ENCODE measurements at regions not wholly inside any gene's neighbourhood (a gene's known extent, or its start where the extent isn't known, plus 50 kb on each side); places are given as distances from the start of the nearest gene placed in this dataset.

DNA sequence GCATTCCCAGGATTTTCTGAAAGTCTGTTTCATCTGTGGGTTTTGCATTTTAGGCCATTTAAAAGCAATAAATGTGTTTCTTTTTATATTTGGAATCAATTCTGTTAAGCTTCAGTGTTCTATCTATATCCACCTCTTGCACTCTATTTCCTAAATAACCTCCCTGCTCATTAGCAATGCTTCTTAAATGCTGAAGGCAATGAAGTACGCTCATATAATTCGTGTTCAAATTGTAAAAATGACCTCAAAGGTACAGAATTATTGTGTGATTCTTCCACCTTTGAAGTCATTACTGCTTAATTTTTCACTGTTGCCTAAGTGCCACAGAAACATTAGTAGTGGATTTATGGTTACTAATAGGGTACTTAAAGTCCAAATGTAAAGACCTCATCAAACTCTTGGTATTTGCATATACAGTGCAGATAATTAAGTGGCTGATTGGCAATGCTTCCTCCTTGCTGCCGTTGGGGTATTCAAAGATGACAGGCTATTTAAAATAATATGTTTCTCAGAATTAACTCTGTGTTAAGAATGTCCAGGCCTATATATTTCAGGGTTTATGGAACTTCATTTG lies 730.8 kb downstream of the TECRL start:
- Histone ChIP-seq H3K36me3 (no peaks in the 10 kb centered on the region), H3K4me3 (no peak overlapping the region), H3K27me3 (no peaks in the 10 kb centered on the region), H3K9me3 (no peaks in the 10 kb centered on the region), H3K27ac (no peak overlapping the region), H3K4me1 (no peaks in the 10 kb centered on the region)
- intact Hi-C loops (cut with DNase I), result no loop called here
- ATAC-seq (no peak), DNase-seq (no peak)
- TF ChIP-seq, protein P1, sequence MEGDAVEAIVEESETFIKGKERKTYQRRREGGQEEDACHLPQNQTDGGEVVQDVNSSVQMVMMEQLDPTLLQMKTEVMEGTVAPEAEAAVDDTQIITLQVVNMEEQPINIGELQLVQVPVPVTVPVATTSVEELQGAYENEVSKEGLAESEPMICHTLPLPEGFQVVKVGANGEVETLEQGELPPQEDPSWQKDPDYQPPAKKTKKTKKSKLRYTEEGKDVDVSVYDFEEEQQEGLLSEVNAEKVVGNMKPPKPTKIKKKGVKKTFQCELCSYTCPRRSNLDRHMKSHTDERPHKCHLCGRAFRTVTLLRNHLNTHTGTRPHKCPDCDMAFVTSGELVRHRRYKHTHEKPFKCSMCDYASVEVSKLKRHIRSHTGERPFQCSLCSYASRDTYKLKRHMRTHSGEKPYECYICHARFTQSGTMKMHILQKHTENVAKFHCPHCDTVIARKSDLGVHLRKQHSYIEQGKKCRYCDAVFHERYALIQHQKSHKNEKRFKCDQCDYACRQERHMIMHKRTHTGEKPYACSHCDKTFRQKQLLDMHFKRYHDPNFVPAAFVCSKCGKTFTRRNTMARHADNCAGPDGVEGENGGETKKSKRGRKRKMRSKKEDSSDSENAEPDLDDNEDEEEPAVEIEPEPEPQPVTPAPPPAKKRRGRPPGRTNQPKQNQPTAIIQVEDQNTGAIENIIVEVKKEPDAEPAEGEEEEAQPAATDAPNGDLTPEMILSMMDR (IDR thresholded peaks at IDR 0.05), result no peak

DNA sequence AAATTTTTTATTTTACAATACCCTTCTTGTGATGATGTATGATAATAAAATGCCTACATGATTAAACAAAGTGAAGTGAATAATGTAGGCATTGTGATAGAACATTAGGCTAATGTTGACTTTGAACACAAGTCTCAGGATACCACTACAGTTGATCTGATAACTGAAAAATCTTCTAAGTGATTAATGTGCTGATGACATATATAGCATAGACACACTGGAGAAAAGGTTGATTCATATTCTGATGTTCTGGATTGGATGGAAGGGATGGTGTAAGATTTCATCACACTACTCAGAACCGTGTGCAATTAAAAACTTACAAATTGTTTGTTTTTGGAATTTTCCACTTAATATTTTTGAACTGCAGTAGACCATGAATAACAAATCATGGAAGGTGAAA lies 738.5 kb downstream of the TECRL start:
- TF ChIP-seq, protein P1 (IDR thresholded peaks at IDR 0.05), result no peak
- Histone ChIP-seq H3K27me3 (no peaks in the 10 kb centered on the region), H3K27ac (no peak overlapping the region), H3K36me3 (no peaks in the 10 kb centered on the region), H3K4me1 (no peaks in the 10 kb centered on the region), H3K4me3 (no peak overlapping the region), H3K9me3 (peaks cover 0 to 5% of the 10 kb centered on the region in 2 donors)
- ATAC-seq (no peak), DNase-seq (no peak)
- intact Hi-C loops (cut with DNase I), result no loop called here

DNA sequence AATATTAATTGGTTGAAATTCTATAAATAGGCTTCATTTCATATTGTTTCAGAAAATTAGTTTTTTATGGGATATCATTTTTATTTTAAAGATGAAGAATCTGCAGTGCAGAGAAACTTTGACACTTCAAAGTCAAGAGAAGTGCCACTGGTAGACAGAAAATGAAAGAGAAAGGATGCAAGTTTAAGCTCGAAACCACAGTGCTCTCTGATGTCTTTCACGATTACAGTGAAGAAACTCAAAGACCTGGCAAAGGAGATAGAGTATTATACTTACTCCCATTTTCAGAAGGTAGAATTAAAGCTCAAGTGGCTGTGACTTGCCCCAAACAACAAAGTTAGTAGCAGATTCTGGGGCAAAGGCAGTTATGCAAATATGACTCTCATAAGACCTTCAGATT lies 745.4 kb downstream of the TECRL start:
- H3K4me3 ChIP-seq, result no peak overlapping the region
- TF ChIP-seq, protein P1 (IDR thresholded peaks at IDR 0.05), result no peak
- H3K27me3 ChIP-seq, result no peaks in the 10 kb centered on the region
- peaks cover 0 to 8% of the 10 kb centered on the region in 2 donors for H3K9me3 ChIP-seq
- no peak for DNase-seq
- ATAC-seq, result no peak
- no peak overlapping the region for H3K27ac ChIP-seq
- intact Hi-C loops (cut with DNase I), result no loop called here
- no peaks in the 10 kb centered on the region for H3K4me1 ChIP-seq
- no peaks in the 10 kb centered on the region for H3K36me3 ChIP-seq

DNA sequence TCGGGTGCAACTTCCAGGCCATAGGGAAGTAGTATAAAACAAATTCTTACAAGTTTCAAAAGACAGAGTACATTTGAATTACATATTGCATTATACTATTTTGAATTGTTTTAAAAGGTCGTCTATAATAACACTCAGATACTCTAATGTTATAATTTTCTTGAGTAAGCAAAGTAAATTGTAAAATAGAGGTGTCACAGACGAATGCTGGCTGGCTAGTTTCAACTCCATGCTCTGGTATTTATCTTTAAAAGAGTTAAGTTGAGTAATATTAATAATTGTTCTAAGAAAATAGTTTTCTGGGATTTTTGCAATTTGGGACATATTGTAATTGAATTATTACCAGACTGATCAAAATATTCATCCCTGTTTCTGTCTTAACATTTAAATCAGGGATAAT lies 764.9 kb downstream of the TECRL start:
- DNase-seq, result peak in 2 of 4 donors; percentile 23 to 40

DNA sequence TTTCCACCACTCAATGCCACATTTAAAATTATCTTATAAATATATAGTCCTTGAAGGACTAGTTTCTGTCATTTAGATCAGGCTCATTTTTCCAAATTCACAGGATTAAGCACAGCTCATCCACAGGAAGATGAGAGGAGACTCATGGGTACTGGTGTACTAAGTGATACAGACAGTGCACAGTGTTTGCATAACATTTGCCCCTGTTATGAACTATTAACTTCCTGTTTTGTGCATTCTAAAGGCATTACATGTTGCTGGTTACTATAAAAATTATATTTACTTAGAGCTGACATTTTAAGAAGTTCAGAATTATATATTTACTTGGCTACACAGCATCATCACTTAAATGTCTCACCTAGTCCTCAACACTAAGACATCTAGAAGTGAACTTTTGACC lies 772.0 kb downstream of the TECRL start:
- H3K36me3 ChIP-seq, result no peaks in the 10 kb centered on the region
- ATAC-seq, result no peak
- H3K9me3 ChIP-seq, result no peaks in the 10 kb centered on the region
- intact Hi-C loops (cut with DNase I), result no loop called here
- H3K27ac ChIP-seq, result no peak overlapping the region
- TF ChIP-seq, protein P1 (IDR thresholded peaks at IDR 0.05), result no peak
- H3K4me1 ChIP-seq, result no peaks in the 10 kb centered on the region
- H3K4me3 ChIP-seq, result no peak overlapping the region
- H3K27me3 ChIP-seq, result no peaks in the 10 kb centered on the region
- no peak for DNase-seq

More for the DNA sequence above, 764.9 kb downstream of the TECRL start:
- Histone ChIP-seq H3K4me3 (no peak overlapping the region), H3K27me3 (no peaks in the 10 kb centered on the region), H3K4me1 (no peaks in the 10 kb centered on the region), H3K27ac (no peak overlapping the region), H3K36me3 (no peaks in the 10 kb centered on the region), H3K9me3 (no peaks in the 10 kb centered on the region)
- intact Hi-C loops (cut with DNase I), result no loop called here
- TF ChIP-seq, protein P1 (IDR thresholded peaks at IDR 0.05), result no peak
- no peak for ATAC-seq
